GM18520 (cell line): ENCODE measurements at regions not wholly inside any gene's neighbourhood (a gene's known extent, or its start where the extent isn't known, plus 50 kb on each side); places are given as distances from the start of the nearest gene placed in this dataset.
A peak's percentile ranks its signal among the peaks of the same experiment; 100 is the strongest.

ENCODE experiments used
- ATAC-seq: cut with Tn5 transposase; IDR thresholded peaks from one replicate; pipeline ENCODE4 v1.9.1; 2021; ENCODE audit not compliant: unreplicated experiment

DNA sequence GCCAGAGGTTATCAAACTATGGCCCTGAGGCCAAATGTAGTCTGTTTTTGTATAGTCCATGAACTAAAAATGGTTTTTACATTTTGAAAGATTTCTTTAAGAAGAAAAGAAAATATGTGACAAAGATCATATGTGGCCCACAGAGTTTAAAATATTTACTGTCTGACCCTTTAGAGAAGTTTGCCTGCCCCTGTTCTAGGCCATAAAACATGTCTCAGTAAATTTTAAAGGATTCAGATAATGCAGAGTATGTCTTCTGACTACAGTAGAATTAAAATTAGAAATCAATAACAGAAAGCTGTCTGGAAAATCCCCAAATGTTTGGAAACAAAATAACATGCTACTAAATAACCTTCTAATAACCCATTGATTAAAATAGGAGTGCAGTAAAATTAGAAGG lies 86.3 kb downstream of the KCNRG start:
- ATAC-seq, result no peak

DNA sequence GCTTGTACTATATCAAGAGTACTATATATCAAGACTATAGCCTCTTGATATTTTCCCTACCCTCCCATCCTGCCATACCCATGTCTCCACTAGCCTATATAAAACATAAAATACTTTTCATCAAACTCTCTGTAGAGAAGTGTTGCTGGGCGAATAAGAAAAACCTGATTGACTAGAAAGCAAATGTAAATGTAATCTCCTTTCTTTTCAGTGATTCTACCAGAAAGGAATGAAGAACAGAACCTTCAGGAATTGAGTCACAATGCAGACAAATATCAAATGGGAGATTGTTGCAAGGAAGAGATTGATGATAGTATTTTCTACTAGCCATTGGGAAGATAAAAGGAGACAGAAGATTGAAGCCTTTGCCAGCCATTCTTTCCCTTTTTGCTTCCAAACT lies 89.2 kb downstream of the KCNRG start:
- ATAC-seq, result no peak

DNA sequence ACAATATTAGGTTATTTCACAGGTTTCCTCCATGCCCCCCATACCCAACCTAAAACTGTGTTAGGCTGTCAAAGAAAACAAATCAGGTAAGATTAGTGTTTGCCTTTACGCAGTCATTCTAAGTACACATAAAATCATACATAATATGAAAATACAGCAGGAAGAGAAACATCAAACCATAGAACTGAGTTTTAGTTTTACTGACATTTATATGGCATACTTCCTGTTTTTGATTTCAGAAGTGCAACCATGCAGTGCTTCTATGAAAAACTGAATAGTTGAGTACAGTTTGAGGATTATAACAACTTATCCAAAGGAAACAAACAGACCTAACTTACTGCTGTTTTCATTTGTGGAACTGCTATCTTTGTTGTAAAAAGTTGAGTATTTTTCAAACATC lies 91.3 kb downstream of the KCNRG start:
- no peak for ATAC-seq

DNA sequence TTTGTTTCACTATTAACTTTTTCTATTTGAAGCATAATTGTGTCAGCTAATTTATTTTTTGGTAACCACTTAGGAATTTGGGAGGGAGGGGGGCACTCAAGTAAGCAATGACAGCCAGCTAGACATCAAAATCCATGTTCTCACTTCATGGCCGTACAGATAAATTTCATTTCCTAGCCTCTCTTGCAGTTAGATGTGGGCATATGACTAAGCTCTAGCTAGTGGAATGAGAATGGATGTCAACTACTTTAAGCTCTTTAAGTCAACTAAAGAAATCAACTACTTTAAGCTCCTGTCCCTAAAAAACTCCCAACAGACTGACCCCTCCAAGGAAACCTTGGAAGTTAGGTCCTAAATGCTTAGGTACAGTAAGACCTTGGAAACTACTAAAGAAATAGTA lies 92.0 kb downstream of the KCNRG start:
- ATAC-seq, result no peak

DNA sequence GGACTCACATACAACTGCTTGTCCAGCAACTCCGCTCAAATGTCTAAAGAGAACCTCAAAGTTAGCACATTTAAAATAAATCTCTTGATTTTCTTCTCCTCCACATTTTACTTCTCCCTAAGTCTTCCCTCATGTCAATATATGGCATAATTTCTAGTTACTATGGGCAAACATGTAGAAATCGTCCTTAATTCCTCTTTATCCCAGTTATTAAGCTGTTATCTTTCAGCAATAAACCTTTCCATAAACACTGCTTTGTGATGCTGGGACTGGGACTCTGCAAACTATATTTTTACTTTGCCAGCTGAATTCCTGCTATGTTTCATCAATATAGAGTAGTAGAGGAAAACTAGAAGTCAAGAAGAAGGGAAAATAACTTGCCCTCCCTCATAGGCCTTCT lies 99.7 kb downstream of the KCNRG start:
- no peak for ATAC-seq

DNA sequence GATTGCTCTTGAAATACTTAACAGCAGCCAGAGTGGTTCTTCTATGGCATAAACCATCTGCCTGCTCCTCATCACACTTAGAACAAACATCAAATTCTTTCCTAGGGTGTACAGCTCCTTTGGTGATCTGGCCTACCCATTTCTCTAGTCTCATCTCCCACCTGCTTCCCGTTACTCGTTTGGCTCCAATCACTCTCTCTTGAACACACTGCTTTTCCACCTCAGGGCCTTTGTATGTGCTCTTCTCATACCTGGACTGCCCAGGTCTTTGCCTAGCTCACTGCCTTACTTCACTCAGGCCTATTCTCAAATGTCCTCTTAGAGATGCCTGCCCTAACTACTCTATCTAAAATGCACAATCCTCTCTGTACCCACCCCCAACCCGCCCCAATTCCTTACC lies 100.5 kb downstream of the KCNRG start:
- no peak for ATAC-seq

DNA sequence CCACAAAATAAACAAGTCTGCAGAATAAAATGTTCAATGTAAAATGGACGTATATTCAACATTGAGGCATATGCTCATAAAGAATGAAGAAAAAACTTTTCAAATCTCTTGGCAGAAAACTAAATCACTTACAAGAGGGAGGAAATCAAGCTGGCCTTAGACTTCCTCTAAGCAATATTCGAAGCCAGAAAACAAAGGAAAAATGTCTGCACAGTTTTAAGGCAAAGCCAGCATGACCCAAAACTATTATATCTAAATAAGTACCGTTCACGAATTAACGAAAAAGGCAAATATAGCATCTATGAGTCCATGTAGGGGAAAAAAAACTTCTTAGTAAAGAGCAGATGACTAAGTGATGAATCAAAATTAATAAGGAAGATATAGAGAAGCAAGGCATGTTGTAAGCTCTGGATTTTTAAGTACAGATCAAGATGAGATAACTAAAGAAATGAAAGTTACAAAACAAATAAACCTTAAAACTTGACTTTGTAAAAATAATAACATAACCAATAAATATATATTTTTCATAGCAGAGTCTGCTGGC lies 101.3 kb downstream of the KCNRG start:
- ATAC-seq, result no peak

DNA sequence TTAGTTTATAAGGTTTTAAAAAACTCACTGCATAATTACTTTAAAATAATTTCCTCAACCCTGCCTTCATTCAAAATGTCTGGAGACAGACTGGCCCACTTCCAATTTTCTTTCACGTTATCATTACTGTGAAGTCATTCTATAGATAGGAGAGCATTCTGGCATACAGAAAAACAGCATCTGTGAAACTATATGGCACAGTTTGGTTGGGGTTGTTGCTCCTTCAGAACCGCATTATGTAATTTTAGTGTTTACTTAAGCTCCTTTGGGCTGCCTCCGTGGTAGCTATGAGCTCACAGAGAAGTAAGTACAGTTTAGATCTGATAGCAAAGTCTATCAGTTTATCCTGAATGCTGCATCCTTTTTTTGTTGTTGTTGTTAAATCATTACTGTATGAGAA lies 104.3 kb downstream of the KCNRG start:
- ATAC-seq, result no peak

DNA sequence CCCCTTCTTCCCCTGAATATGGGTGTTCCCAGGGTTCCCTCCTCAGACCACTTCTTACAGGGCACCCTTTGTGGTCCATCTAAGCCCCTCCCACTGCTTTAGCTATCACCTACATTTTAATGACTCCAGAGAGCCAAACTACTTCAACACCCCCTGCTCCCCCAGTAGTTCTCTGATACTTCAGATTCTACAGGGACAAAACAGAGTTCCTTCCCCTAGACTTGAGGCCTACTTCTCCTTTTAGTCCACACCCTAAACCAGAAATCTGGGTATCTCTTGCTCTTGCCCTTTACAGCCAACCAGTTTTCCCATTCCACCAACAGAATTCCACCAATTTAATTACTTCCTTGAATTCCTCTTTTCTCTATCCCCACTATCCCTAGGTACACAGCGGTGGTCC lies 107.2 kb downstream of the KCNRG start:
- ATAC-seq, result no peak

DNA sequence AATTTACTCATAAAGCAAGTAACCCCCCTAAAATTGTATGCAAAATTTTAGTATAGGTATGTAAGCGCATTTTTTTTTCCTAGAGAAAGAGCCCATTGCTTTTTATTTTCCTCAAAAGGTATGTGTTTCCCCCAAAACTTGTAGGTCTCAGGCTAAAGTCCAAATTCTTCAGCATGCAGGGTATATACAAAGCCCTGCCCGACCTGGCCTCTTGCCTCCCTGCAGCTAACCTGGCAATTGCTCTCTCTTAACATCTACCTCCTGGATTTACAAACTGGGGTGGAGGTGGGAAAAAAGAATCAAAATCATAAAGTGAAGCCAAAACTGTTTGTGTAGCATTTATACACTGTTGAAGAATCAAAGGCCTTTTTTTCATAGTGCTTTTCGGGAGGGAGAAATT lies 107.8 kb downstream of the KCNRG start:
- ATAC-seq, result no peak

DNA sequence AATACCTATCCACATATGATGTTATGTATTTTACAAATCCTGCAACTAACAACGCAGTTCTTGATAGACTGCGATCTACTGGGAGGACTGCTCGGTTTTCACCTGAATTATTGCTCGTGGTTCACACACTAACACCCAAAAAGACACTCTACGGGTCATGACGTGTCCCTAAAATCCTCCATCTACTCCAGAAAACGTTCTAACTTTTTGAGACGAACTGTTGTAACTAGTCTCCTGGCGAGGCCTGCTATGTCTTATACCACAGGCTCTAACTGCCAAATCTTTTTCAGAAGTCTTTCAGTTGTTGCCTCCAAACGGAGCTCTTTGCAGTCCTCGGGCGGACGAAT lies 108.2 kb downstream of the KCNRG start:
- ATAC-seq, result no peak

DNA sequence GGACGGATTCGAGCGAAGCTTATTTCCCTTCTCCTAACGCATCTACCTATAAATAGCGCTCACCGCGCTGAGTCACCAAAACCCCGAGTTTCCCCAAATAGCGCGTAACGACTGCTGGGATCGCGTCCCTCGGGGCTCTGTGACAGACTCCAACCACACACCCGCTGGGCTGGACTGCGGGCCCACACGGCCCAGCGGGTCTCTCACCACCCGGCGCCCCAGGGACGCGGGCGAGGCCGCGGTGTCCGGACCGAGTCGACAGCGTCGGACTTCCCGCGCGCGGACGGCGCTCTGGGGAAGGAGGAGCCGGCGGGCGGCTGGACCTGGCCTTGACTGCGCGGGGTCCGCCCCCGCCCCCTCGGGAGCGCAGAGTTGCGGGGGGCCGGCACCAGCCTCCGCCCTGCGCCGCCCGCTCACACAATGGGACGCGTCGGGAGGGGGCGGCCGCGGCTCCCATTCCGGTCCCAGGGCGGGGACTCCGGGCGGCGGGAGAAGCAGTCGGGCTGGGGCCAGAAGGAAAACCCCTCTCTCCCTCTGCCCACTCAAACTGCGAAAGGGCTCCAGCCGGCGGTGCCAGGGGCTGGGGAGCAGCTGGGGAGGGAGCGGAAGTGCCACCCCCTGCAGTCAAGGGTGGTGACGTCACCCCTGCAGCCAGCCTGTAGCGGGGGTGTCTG lies 108.8 kb downstream of the KCNRG start:
- peak; percentile 37 for ATAC-seq

DNA sequence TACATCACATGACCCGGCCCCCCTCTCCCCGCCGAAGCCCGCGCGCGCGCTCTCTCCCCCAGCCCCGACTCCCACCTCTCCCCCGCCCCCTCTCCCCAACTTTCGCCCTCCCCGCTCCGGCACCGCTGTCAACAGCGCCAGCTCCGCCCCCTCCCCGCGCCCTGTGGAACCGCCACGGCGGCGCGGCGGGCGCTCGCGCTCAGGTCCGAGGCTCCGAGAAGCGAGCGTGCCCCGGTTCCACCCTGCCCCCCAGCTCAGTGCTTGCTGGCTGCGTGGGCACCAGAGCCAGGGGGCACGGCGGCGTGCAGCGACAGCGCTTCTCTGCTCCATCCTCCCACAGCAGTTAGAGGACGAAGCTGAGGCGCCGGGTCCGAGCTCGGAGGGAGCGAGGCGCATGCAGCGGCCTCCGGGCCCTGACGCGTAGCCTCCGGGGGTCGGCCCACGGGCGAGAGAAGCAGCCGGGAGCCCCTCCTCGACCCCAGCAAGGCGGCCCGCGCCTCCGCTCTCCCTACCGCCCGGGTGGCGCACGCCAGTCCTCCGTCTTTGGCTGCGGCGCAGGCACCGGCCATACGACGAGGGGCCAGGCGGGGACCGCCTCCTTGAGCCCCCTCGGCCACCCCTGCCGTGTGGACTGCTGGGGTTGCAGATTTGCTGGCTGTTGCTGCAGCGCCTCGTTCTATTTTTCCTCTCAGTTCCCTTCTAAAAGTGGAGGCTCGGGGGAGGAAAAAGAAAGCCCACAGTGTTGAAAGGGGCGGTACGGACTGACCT lies 109.5 kb downstream of the KCNRG start:
- peak; percentile 22 for ATAC-seq

DNA sequence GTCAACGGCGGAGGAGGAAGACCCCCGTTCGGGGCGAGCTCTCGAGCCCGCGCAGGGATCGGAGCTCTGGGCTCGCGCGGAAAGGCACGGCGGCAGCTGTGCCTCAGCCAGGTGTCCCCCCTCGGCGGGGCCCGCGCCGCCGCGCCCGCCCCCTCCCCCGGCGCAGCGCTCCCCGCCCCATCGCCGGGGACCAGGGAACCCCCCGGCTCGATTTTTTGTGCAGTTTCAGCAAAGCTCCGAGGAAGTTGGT lies 110.0 kb downstream of the KCNRG start:
- no peak for ATAC-seq

DNA sequence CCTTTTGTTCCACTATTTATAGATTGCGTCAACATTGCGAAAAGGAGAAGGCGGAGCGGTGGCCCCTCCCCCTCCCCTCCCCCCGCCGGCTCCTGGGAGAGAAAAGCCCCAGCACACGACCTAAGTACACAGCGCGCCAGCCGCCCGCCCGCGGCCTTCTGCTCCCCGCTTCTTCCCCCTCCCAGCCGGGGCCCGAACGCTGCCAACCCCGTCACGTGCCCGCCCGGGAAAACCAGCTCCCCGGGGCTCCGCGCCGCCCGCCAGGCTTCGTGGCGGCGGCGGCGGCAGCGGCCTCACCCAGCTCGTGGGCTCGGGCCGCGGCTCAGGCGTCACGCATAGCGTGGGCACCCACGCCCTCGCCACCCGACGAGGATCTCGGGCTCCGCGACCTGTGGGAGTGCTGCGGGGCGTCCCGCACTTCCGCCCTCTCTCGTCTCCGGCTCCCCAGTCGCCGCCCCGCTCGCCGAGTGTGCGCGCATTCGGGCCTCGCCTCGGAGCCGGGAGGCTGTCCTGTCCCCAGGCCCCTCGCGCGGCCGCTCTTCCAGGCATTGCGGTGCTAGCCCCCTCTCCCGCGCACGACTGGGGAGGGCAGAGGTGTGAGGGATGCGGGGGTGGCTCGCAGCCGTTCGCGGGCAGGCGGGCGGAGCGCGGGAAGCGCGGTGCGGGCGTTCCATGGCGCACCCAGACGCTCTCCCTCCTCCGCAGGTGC lies 110.5 kb downstream of the KCNRG start:
- no peak for ATAC-seq

DNA sequence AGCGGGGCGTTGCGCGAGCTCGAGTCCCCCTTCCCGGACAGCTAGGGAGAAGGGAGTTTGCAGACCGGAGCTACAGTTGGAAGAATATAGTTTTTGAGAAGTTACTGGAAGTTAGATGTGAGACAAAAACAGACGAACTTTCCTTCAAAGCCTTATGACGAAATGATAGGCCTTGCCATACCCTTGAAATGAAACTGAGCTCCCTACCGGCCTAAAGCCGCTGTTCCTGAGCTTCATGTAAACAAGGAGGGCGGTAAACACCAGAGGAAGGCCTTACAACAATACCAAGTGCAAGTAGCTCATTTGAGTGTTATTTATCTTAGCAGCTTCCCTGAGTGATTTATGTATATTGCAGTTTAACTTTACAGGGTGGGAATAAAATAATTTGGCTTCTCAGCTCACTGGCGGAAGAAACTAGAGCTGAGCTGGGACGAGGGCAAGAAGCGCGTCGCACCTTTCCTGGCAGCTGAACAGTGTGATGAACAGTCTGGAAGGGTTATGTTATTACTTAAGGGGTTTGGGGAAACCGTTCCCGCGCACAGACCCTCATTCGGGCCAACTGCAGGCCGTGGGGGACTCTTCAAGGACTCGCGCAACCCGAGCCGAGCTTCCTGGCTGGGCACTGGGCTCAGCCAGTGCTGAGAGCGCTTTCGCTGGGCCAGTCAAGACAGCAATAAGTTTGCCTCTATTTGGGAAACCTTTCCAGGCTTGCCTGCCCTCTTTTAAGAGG lies 111.2 kb downstream of the KCNRG start:
- ATAC-seq, result no peak

DNA sequence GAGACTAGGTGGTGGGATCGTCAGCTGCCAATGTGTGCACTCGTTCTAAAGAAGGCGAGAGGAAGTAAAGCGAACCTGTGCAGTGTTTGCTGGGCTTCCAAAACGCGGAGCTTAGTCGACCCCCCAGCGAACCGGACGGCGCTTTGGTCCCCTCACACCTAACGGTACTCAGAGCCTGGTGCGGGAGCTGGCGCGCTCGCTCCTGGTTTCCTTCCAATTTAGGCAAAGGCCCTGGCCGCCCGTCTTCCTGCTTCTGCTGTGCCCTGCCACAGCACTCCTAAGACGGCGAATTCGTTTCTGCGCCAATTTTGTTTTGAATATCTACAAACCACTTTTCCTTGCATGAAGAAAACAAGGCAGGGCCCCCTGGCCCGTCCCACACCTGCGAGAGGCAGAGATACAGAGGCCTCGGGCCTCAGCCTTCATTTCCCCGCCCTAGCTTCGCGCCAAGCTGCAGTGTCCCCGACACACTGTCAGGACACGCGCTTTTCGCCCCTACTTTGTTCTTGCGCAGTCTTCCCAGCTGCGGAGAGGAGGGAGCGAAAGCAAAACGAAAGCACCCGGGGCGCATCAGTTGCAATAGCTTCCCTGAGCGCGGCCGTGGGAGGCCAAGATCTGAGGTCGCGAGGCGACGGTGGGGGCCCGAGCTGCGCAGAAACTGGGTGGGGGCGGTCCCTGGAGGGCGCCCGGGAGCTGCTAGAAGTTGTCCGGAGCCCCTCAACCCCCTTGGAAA lies 111.9 kb downstream of the KCNRG start:
- ATAC-seq, result no peak

DNA sequence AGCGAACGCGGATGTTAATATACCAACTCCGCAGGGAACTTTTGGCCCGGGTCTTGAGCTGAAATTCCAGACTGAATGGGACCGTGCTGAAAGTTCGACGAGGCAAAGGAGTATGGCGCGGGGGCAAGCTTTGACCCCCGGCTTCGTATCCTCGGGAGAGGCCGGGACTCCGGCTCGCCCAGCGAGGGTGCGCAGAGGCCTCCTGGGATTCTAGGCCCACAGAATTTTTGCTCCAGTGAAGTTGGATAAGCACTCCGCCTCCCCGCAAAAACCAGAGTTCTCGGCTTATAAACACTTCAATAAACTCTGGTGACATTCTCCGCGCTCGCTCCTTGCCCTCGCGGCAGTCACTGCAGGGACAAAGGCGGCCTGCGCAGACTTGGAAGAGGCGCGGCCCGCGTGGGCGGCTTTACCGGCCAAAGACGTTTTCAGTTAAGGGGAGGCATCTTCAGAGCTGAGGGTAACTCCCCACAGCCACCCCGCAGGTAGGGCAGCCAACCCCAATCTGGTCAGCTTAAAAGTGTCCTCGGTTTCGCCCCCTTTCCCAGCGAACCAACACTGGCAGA lies 112.6 kb downstream of the KCNRG start:
- ATAC-seq, result no peak

DNA sequence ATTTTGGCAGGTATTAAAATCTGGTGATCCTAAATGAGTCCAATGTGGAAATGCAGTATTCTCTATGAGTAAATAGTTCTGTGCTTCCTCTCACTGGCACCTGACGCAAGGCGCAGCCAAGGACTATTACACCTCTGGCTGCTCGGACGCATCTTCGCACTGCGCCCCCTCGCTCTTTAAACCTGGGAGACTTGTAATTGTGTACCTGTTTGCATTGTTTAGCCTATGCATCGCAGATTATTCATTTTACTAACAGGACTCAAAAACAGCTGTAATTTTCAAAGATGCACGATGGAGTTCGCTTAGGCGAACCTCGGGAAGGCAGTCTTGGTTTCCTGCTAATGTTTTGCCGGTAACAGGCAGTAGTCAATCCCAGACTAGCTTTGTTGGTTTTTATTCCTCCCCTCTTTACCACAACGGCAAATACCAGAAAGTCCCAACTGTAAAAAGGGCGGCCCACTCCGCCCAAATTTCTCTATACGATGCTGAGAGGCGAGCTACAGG lies 113.2 kb downstream of the KCNRG start:
- no peak for ATAC-seq

DNA sequence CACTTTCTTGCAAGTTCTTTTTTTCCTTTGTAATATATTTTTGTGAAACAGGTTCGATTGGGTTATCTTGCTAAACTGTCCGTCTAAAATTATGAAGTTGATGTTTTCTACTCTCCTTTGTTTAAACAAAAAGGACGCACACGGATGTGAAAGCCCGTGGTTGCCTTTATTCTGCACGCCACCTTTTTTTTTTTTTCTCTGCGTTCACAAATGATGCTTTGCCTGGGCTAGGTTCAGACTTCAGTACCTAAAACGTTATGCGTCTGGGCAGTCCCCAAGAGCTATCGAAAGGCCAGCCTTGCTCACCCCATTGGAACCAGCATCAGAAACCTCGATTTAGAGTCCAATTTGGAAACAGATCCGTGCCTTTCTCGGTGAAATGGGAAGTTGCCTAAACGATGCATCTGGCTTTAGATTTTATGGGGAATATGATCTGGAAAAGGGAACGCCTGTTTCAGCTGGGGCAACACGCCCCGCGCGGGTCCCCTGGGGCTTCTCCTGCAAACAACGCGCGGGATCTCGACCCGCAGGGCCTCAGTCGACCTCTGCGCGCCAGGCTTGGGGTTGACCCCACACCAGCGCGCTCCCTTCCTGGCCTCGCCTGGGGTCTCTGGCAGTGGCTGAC lies 113.9 kb downstream of the KCNRG start:
- no peak for ATAC-seq
